A549 (cell line): ENCODE measurements at regions not wholly inside any gene's neighbourhood (a gene's known extent, or its start where the extent isn't known, plus 50 kb on each side); places are given as distances from the start of the nearest gene placed in this dataset.

Experiments
- ATAC-seq, 2 experiments: fragments of 200-7000 bp in 1 of 2; fragments of >200 bp in 1 of 2; cut with Nextera tagmentation in 1 of 2; cut with Tn5 transposase in 1 of 2; 3 replicates each; pipeline versions ENCODE4 v1.8.0 to v1.9.1; 2018 to 2020; ENCODE audit warnings: mild to moderate bottlenecking in 1 of 2, moderate library complexity in 1 of 2
- CTCF ChIA-PET: fragments of 300-600 bp; sonication (Branson Sonifier 250); formaldehyde crosslinking; extraction: SDS; loops from one replicate; lab custom pipeline; 2021; ENCODE audit warnings: antibody characterized with exemption, inconsistent platforms; lab: Yijun Ruan, JAX
- POLR2A ChIA-PET: fragments of 350-600 bp; formaldehyde crosslinking; extraction: SDS; loops from one replicate; lab custom pipeline; 2021; ENCODE audit warnings: antibody characterized with exemption, inconsistent platforms; lab: Yijun Ruan, JAX
- DNase-seq, 2 experiments: peaks; one replicate each; pipeline versions ENCODE4 v3.0.0 to v3.0.0-alpha.2; 2011 to 2016; ENCODE audit warnings: low read depth in 1 of 2, low spot score in 1 of 2
- FAIRE-seq: peaks from 2 replicates; lab custom pipeline; 2011; peaks lifted over from hg19 to GRCh38; lab: Jason Lieb, UNC
- H3K27ac ChIP-seq, 2 experiments: fragments of >200 bp; sonication (Bioruptor Twin); formaldehyde crosslinking; 3 replicates each; pipeline ENCODE4 v1.5.1; 2016 to 2017
- H3K4me1 ChIP-seq: fragments of >200 bp; sonication (Bioruptor Twin); formaldehyde crosslinking; 3 replicates; pipeline ENCODE4 v1.6.1; 2016
- H3K4me2 ChIP-seq: fragments of >200 bp; sonication (Bioruptor Twin); formaldehyde crosslinking; 3 replicates; pipeline ENCODE4 v1.6.1; 2016
- H3K4me3 ChIP-seq: fragments of >200 bp; sonication (Bioruptor Twin); formaldehyde crosslinking; 3 replicates; pipeline ENCODE4 v1.5.1; 2016
- H3K9me3 ChIP-seq: fragments of >200 bp; sonication (Bioruptor Twin); formaldehyde crosslinking; 3 replicates; pipeline ENCODE4 v1.6.1; 2016
- CTCF ChIP-seq: fragments of >200 bp; sonication (Bioruptor Twin); formaldehyde crosslinking; IDR thresholded peaks from 3 replicates; pipeline ENCODE4 v1.5.1; 2016
- EHMT2 ChIP-seq: fragments of 200-600 bp; sonication (generic); IDR thresholded peaks from 2 replicates; pipeline ENCODE4 v1.6.1; 2016; ENCODE audit warnings: antibody characterized with exemption, low read depth, mild to moderate bottlenecking, moderate library complexity
- EP300 ChIP-seq, 2 experiments: fragments of >200 bp; sonication (Bioruptor Twin); formaldehyde crosslinking; IDR thresholded peaks; 2 replicates in 1 of 2; 3 replicates in 1 of 2; pipeline ENCODE4 v1.6.1; 2016 to 2017
- FOSB ChIP-seq: fragments of 250-450 bp; sonication (Bioruptor Pico); IDR thresholded peaks from 2 replicates; pipeline ENCODE4 v1.5.0; 2020; ENCODE audit warnings: mild to moderate bottlenecking, moderate library complexity
- GATA3 ChIP-seq: IDR thresholded peaks from 2 replicates; pipeline ENCODE4 v1.6.1; 2012; ENCODE audit warnings: borderline replicate concordance
- HOXA7 ChIP-seq: fragments of 250-450 bp; sonication (Bioruptor Pico); IDR thresholded peaks from 2 replicates; pipeline ENCODE4 v1.5.0; 2020; ENCODE audit warnings: mild to moderate bottlenecking, moderate library complexity
- HOXB13 ChIP-seq: fragments of 250-450 bp; sonication (Bioruptor Pico); IDR thresholded peaks from 2 replicates; pipeline ENCODE4 v1.5.0; 2020; ENCODE audit warnings: low read depth, mild to moderate bottlenecking, moderate library complexity
- JUN ChIP-seq, 2 experiments: fragments of >200 bp; sonication (Bioruptor Twin); formaldehyde crosslinking; IDR thresholded peaks; 2 replicates in 1 of 2; 3 replicates in 1 of 2; pipeline ENCODE4 v1.6.1; 2016 to 2017
- JUNB ChIP-seq: fragments of >200 bp; sonication (Bioruptor Twin); formaldehyde crosslinking; IDR thresholded peaks from 2 replicates; pipeline ENCODE4 v1.6.1; 2016
- MAX ChIP-seq: IDR thresholded peaks from 2 replicates; pipeline ENCODE4 v1.6.1; 2012
- MYC ChIP-seq: IDR thresholded peaks from 2 replicates; pipeline ENCODE4 v1.6.1; 2012; ENCODE audit warnings: mild to moderate bottlenecking, inconsistent platforms, low read length, improper control_type of control experiment, borderline replicate concordance
- NFE2L2 ChIP-seq: fragments of 150-350 bp; conservative IDR thresholded peaks from 2 replicates; pipeline ENCODE4 v1.6.1; 2014; ENCODE audit warnings: low read length
- REST ChIP-seq: fragments of 200-600 bp; sonication (generic); IDR thresholded peaks from 2 replicates; pipeline ENCODE4 v1.6.1; 2016; ENCODE audit warnings: antibody characterized with exemption, mild to moderate bottlenecking, moderate library complexity
- RNF2 ChIP-seq: fragments of 200-600 bp; sonication (generic); IDR thresholded peaks from 2 replicates; pipeline ENCODE4 v1.6.1; 2016; ENCODE audit warnings: low read depth, mild to moderate bottlenecking, antibody characterized with exemption, moderate library complexity, borderline replicate concordance
- ZNF302 ChIP-seq: fragments of 250-450 bp; sonication (Bioruptor Pico); IDR thresholded peaks from 2 replicates; pipeline ENCODE4 v1.9.0; 2021; ENCODE audit warnings: inconsistent platforms, mild to moderate bottlenecking, moderate library complexity
- WGBS: methylation state at CpG from one replicate; pipeline ENCODE4 v1.1.6; 2017; ENCODE audit errors: missing lambda C conversion rate; 5-methylcytosine and 5-hydroxymethylcytosine counted together
- TF ChIP-seq, protein P1 (sequence below): fragments of >200 bp; sonication (Bioruptor Twin); formaldehyde crosslinking; IDR thresholded peaks from 3 replicates; pipeline ENCODE4 v1.6.1; 2016
- TF ChIP-seq, protein P2 (sequence below): fragments of 250-450 bp; sonication (Bioruptor Pico); IDR thresholded peaks from 2 replicates; pipeline ENCODE4 v1.5.0; 2020; ENCODE audit warnings: low read depth, mild to moderate bottlenecking, moderate library complexity
- TF ChIP-seq, protein P3 (sequence below): fragments of >200 bp; sonication (Bioruptor Twin); formaldehyde crosslinking; IDR thresholded peaks from 2 replicates; pipeline ENCODE4 v1.6.1; 2016
- TF ChIP-seq, protein P4 (sequence below): fragments of 450-650 bp; IDR thresholded peaks from 2 replicates; pipeline ENCODE4 v1.6.1; 2014; ENCODE audit warnings: antibody characterized with exemption
- TF ChIP-seq, protein P5 (sequence below): fragments of 250-450 bp; sonication (Bioruptor Pico); IDR thresholded peaks from 2 replicates; pipeline ENCODE4 v1.5.0; 2021; ENCODE audit warnings: mild to moderate bottlenecking, moderate library complexity, borderline replicate concordance
- TF ChIP-seq, protein P6 (sequence below): IDR thresholded peaks from 2 replicates; pipeline ENCODE4 v1.6.1; 2012; ENCODE audit warnings: low read depth, borderline replicate concordance

- TF ChIP-seq, protein P1, sequence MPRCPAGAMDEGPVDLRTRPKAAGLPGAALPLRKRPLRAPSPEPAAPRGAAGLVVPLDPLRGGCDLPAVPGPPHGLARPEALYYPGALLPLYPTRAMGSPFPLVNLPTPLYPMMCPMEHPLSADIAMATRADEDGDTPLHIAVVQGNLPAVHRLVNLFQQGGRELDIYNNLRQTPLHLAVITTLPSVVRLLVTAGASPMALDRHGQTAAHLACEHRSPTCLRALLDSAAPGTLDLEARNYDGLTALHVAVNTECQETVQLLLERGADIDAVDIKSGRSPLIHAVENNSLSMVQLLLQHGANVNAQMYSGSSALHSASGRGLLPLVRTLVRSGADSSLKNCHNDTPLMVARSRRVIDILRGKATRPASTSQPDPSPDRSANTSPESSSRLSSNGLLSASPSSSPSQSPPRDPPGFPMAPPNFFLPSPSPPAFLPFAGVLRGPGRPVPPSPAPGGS, result no peak
Measured at GRCh38 chr18:73748731-73749130, 398.9 kb downstream of the FBXO15 start (continued).

- ChIA-PET CTCF (no interaction called here), POLR2A (no interaction called here)
- Histone ChIP-seq H3K4me2 (no peak overlapping the region), H3K4me1 (no peaks in the 10 kb centered on the region), H3K4me3 (no peak overlapping the region), H3K27ac (no peak overlapping the region), H3K9me3 (no peaks in the 10 kb centered on the region)
- DNase-seq, result no peak
- no peak for ATAC-seq
- TF ChIP-seq CTCF (no peak), EHMT2 (no peak), JUNB (no peak), MYC (no peak), ZNF302 (CRISPR knock-in tag) (no peak), JUN (IDR thresholded peaks at IDR 0.05) (no peak), HOXB13 (CRISPR knock-in tag) (no peak), EP300 (IDR thresholded peaks at IDR 0.05) (no peak), HOXA7 (CRISPR knock-in tag) (no peak), NFE2L2 (no peak), MAX (no peak), RNF2 (no peak), GATA3 (no peak), FOSB (CRISPR knock-in tag) (no peak)
- TF ChIP-seq, protein P1, result no peak
- TF ChIP-seq, protein P2, sequence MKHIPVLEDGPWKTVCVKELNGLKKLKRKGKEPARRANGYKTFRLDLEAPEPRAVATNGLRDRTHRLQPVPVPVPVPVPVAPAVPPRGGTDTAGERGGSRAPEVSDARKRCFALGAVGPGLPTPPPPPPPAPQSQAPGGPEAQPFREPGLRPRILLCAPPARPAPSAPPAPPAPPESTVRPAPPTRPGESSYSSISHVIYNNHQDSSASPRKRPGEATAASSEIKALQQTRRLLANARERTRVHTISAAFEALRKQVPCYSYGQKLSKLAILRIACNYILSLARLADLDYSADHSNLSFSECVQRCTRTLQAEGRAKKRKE (CRISPR knock-in tag), result no peak
- TF ChIP-seq, protein P3, sequence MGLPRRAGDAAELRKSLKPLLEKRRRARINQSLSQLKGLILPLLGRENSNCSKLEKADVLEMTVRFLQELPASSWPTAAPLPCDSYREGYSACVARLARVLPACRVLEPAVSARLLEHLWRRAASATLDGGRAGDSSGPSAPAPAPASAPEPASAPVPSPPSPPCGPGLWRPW, result no peak
- TF ChIP-seq, protein P4, sequence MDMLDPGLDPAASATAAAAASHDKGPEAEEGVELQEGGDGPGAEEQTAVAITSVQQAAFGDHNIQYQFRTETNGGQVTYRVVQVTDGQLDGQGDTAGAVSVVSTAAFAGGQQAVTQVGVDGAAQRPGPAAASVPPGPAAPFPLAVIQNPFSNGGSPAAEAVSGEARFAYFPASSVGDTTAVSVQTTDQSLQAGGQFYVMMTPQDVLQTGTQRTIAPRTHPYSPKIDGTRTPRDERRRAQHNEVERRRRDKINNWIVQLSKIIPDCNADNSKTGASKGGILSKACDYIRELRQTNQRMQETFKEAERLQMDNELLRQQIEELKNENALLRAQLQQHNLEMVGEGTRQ, result no peak
- FAIRE-seq, result no peak
Measured at GRCh38 chr18:73746101-73746500, 401.5 kb downstream of the FBXO15 start.

DNA sequence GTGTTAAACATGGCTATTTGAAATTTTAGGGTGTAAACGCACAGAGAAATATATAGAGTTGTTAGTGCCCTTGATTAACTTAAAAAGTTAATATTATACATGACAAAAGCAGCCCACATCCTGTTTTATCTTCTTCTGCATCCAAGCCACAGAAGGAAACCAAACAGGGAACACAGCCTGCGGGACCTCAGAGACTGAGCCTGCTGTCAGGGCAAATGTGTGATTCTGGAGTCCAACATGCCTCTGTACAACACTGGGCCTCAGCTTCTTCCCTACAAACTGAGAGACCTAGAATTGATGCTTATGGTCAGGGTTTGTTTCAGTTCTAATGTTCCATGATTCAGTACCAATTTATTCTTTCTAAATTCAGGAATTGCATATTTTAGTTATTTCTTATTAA, 404.7 kb downstream of the FBXO15 start:
- Histone ChIP-seq H3K4me3 (no peak overlapping the region), H3K4me1 (no peaks in the 10 kb centered on the region), H3K27ac (no peak overlapping the region), H3K4me2 (no peak overlapping the region), H3K9me3 (no peaks in the 10 kb centered on the region)
- TF ChIP-seq, protein P5, sequence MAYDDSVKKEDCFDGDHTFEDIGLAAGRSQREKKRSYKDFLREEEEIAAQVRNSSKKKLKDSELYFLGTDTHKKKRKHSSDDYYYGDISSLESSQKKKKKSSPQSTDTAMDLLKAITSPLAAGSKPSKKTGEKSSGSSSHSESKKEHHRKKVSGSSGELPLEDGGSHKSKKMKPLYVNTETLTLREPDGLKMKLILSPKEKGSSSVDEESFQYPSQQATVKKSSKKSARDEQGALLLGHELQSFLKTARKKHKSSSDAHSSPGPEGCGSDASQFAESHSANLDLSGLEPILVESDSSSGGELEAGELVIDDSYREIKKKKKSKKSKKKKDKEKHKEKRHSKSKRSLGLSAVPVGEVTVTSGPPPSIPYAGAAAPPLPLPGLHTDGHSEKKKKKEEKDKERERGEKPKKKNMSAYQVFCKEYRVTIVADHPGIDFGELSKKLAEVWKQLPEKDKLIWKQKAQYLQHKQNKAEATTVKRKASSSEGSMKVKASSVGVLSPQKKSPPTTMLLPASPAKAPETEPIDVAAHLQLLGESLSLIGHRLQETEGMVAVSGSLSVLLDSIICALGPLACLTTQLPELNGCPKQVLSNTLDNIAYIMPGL (CRISPR knock-in tag), result no peak
- TF ChIP-seq REST (no peak), EHMT2 (no peak), RNF2 (no peak)
- TF ChIP-seq, protein P6, sequence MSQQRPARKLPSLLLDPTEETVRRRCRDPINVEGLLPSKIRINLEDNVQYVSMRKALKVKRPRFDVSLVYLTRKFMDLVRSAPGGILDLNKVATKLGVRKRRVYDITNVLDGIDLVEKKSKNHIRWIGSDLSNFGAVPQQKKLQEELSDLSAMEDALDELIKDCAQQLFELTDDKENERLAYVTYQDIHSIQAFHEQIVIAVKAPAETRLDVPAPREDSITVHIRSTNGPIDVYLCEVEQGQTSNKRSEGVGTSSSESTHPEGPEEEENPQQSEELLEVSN, result no peak
- WGBS, result 37% methylated on average over 2 of the region's 2 CpGs
- DNase-seq, result no peak
- ChIA-PET CTCF (no interaction called here), POLR2A (no interaction called here)
- FAIRE-seq, result no peak
- ATAC-seq, result no peak
